ENCODE measurements at regions not wholly inside any gene's neighbourhood (a gene's known extent, or its start where the extent isn't known, plus 50 kb on each side); places are given as distances from the start of the nearest gene placed in this dataset.

GRCh38 chr2:217361483-217361880, 501.6 kb upstream of the TNP1 start:
- H3K9me3 Mint-ChIP-seq, result no peaks in the 10 kb centered on the region

GRCh38 chr2:217360781-217361482, 501.1 kb upstream of the TNP1 start:
- TF ChIP-seq CTCF (IDR thresholded peaks at IDR 0.05), result no peak
- H3K4me1 Mint-ChIP-seq, result peaks cover 36% of the 10 kb centered on the region
- DNase-seq, result peak; percentile 12
- no peaks in the 10 kb centered on the region for H3K9me3 Mint-ChIP-seq
- H3K4me3 Mint-ChIP-seq, result no peak overlapping the region
- peaks cover 18% of the 10 kb centered on the region for H3K27me3 Mint-ChIP-seq (ENCODE audit: low read depth, poor library complexity)
- no peak overlapping the region for H3K27ac Mint-ChIP-seq
- H3K36me3 Mint-ChIP-seq (ENCODE audit: low read depth), result peaks cover 8% of the 10 kb centered on the region

More at GRCh38 chr2:217361483-217361880, 501.6 kb upstream of the TNP1 start:
- Mint-ChIP-seq H3K27me3 (ENCODE audit: low read depth, poor library complexity) (peaks cover 18% of the 10 kb centered on the region), H3K27ac (no peak overlapping the region), H3K4me1 (peaks cover 30% of the 10 kb centered on the region), H3K4me3 (no peak overlapping the region), H3K36me3 (ENCODE audit: low read depth) (peaks cover 8% of the 10 kb centered on the region)
- no peak for TF ChIP-seq CTCF (IDR thresholded peaks at IDR 0.05)
- DNase-seq, result no peak

- Mint-ChIP-seq H3K36me3 (ENCODE audit: low read depth) (peaks cover 8% of the 10 kb centered on the region), H3K4me3 (no peak overlapping the region), H3K27me3 (ENCODE audit: low read depth, poor library complexity) (peaks cover 18% of the 10 kb centered on the region), H3K27ac (peak overlapping the region; percentile 8), H3K9me3 (no peaks in the 10 kb centered on the region), H3K4me1 (peaks cover 38% of the 10 kb centered on the region)
- TF ChIP-seq CTCF (IDR thresholded peaks at IDR 0.05), result no peak
- DNase-seq, result no peak
Observed at GRCh38 chr2:217360111-217360510, 500.2 kb upstream of the TNP1 start.

GRCh38 chr2:217357886-217358620, 498.2 kb upstream of the TNP1 start:
- no peak overlapping the region for H3K4me3 Mint-ChIP-seq
- H3K9me3 Mint-ChIP-seq, result no peaks in the 10 kb centered on the region
- no peaks in the 10 kb centered on the region for H3K36me3 Mint-ChIP-seq (ENCODE audit: low read depth)
- peaks cover 18% of the 10 kb centered on the region for H3K27me3 Mint-ChIP-seq (ENCODE audit: low read depth, poor library complexity)
- peaks cover 52% of the 10 kb centered on the region for H3K4me1 Mint-ChIP-seq
- no peak for TF ChIP-seq CTCF (IDR thresholded peaks at IDR 0.05)
- DNase-seq, result no peak
- no peak overlapping the region for H3K27ac Mint-ChIP-seq

- DNase-seq, result no peak
- no peak overlapping the region for H3K27ac Mint-ChIP-seq
- H3K9me3 Mint-ChIP-seq, result no peaks in the 10 kb centered on the region
- no peak for TF ChIP-seq CTCF (IDR thresholded peaks at IDR 0.05)
- no peaks in the 10 kb centered on the region for H3K36me3 Mint-ChIP-seq (ENCODE audit: low read depth)
- H3K4me3 Mint-ChIP-seq, result no peak overlapping the region
- H3K4me1 Mint-ChIP-seq, result peaks cover 53% of the 10 kb centered on the region
- peaks cover 20% of the 10 kb centered on the region for H3K27me3 Mint-ChIP-seq (ENCODE audit: low read depth, poor library complexity)
Observed at GRCh38 chr2:217356781-217357180, 496.9 kb upstream of the TNP1 start.

Measured in nephron progenitor cell (in vitro differentiated cells).